ENCODE measurements at regions not wholly inside any gene's neighbourhood (a gene's known extent, or its start where the extent isn't known, plus 50 kb on each side); places are given as distances from the start of the nearest gene placed in this dataset.

DNA sequence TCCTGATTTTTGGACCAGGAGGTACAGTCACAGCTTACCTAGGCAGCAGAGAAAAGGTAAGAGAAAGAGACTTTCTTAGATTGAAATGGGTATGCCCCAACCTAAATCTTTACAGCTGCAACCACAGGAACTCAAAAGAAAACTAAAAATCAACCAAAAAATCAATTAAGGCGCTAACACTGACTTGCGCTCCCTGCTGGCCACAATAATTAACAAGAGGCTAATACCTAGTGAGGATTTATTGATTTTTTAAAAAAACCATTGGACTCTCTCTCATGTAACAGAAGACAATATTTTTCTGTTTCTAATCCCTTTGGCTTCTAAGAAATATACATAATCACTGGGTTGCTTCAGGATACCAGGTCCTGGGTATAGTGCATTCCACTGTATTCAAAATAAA is 153.9 kb upstream of the TENM3 start:
- Histone ChIP-seq H3K27ac (ENCODE audit: low read depth in 2 of 2, low read length in 2 of 2) (no peak overlapping the region), H3K9me3 (ENCODE audit: control insufficient read depth in 2 of 3, insufficient read depth in 1 of 3, low read length in 3 of 3) (no peaks in the 10 kb centered on the region), H3K4me1 (ENCODE audit: control insufficient read depth in 2 of 3, insufficient read depth in 2 of 3, low read depth in 1 of 3, low read length in 3 of 3) (no peaks in the 10 kb centered on the region), H3K9ac (ENCODE audit: low read length in 3 of 3) (no peak overlapping the region), H3K27me3 (ENCODE audit: control insufficient read depth, insufficient read depth, low read length) (no peaks in the 10 kb centered on the region), H3K4me3 (ENCODE audit: low read length in 3 of 3) (no peak overlapping the region), H3K36me3 (ENCODE audit: control insufficient read depth in 2 of 3, insufficient read depth in 3 of 3, low read length in 3 of 3) (no peaks in the 10 kb centered on the region)
- no peak for DNase-seq
- intact Hi-C loops (cut with DNase I): no loop called here
- TF ChIP-seq, protein P1, sequence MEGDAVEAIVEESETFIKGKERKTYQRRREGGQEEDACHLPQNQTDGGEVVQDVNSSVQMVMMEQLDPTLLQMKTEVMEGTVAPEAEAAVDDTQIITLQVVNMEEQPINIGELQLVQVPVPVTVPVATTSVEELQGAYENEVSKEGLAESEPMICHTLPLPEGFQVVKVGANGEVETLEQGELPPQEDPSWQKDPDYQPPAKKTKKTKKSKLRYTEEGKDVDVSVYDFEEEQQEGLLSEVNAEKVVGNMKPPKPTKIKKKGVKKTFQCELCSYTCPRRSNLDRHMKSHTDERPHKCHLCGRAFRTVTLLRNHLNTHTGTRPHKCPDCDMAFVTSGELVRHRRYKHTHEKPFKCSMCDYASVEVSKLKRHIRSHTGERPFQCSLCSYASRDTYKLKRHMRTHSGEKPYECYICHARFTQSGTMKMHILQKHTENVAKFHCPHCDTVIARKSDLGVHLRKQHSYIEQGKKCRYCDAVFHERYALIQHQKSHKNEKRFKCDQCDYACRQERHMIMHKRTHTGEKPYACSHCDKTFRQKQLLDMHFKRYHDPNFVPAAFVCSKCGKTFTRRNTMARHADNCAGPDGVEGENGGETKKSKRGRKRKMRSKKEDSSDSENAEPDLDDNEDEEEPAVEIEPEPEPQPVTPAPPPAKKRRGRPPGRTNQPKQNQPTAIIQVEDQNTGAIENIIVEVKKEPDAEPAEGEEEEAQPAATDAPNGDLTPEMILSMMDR (IDR thresholded peaks at IDR 0.05; ENCODE audit: borderline replicate concordance, extremely low read depth, insufficient read depth): no peak
- FAIRE-seq: no peak

DNA sequence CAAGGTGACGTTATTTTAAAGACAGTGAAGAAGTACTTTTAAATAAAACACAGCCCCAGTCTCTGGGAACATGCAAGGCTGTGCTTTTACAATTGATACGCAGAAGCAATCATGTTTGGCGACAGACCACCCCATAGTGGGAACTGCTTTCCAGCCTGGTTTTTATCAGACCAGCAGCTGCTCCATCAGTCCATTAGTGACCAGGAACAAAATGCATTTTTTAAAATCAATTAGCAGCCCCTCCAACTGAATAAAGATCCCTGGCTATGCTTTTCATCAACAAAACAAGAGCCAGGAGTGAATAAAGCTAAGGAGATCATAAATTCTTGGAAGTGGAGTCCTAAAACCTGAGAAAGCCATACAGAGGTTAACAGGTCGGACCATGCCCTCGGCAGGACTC is 153.0 kb upstream of the TENM3 start:
- no peak overlapping the region for H3K27ac ChIP-seq (ENCODE audit: low read depth in 2 of 2, low read length in 2 of 2)
- intact Hi-C loops (cut with DNase I): no loop called here
- H3K4me1 ChIP-seq (ENCODE audit: control insufficient read depth in 2 of 3, insufficient read depth in 2 of 3, low read depth in 1 of 3, low read length in 3 of 3): no peaks in the 10 kb centered on the region
- DNase-seq (no peak), FAIRE-seq (no peak)
- no peaks in the 10 kb centered on the region for H3K27me3 ChIP-seq (ENCODE audit: control insufficient read depth, insufficient read depth, low read length)
- no peak overlapping the region for H3K9ac ChIP-seq (ENCODE audit: low read length in 3 of 3)
- no peaks in the 10 kb centered on the region for H3K36me3 ChIP-seq (ENCODE audit: control insufficient read depth in 2 of 3, insufficient read depth in 3 of 3, low read length in 3 of 3)
- H3K4me3 ChIP-seq (ENCODE audit: low read length in 3 of 3): no peak overlapping the region
- TF ChIP-seq, protein P1 (IDR thresholded peaks at IDR 0.05; ENCODE audit: borderline replicate concordance, extremely low read depth, insufficient read depth): no peak
- no peaks in the 10 kb centered on the region for H3K9me3 ChIP-seq (ENCODE audit: control insufficient read depth in 2 of 3, insufficient read depth in 1 of 3, low read length in 3 of 3)

DNA sequence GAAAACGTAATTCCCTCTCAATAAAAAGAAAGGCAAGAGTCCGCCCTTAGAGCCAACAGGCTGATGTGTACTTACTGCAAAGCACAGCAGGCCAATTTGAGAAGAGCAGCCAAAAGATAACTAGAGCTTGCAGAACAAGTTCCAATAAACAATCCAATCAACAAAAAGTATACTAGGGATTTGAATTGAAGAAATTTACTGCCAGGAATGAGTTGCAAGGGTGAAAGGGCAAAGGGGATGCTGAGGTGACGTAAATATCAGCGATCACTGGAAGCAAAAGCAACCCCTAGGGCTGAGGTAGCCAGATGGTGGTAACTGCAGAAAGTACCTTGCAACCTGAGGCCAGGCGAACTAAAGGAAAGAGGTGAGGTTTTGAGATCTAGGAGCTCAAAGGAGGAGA is 152.1 kb upstream of the TENM3 start:
- Histone ChIP-seq H3K9me3 (ENCODE audit: control insufficient read depth in 2 of 3, insufficient read depth in 1 of 3, low read length in 3 of 3) (no peaks in the 10 kb centered on the region), H3K9ac (ENCODE audit: low read length in 3 of 3) (no peak overlapping the region), H3K27me3 (ENCODE audit: control insufficient read depth, insufficient read depth, low read length) (no peaks in the 10 kb centered on the region), H3K27ac (ENCODE audit: low read depth in 2 of 2, low read length in 2 of 2) (no peak overlapping the region), H3K4me3 (ENCODE audit: low read length in 3 of 3) (no peak overlapping the region), H3K36me3 (ENCODE audit: control insufficient read depth in 2 of 3, insufficient read depth in 3 of 3, low read length in 3 of 3) (no peaks in the 10 kb centered on the region), H3K4me1 (ENCODE audit: control insufficient read depth in 2 of 3, insufficient read depth in 2 of 3, low read depth in 1 of 3, low read length in 3 of 3) (no peaks in the 10 kb centered on the region)
- DNase-seq (no peak), FAIRE-seq (no peak)
- intact Hi-C loops (cut with DNase I): no loop called here
- TF ChIP-seq, protein P1 (IDR thresholded peaks at IDR 0.05; ENCODE audit: borderline replicate concordance, extremely low read depth, insufficient read depth): no peak

DNA sequence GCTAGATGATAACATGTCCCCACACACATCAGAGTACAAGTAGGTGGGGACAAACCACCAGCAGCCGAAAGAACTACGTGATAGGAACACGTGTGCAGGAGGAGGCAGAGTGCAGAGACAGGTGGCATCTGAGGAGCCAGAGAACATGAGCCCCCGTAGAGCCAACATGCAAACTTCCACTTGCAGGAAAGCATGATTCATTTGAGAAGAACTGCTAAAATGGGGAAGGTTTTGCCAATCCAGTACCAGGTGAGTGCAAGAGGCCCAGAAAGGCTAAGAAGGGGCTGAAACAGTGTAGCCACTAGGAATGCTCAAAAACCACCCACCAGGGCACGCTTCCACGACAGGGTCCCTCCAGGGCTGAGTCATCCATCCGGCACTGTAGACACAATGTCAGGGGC is 149.8 kb upstream of the TENM3 start:
- no peak overlapping the region for H3K27ac ChIP-seq (ENCODE audit: low read depth in 2 of 2, low read length in 2 of 2)
- no peaks in the 10 kb centered on the region for H3K4me1 ChIP-seq (ENCODE audit: control insufficient read depth in 2 of 3, insufficient read depth in 2 of 3, low read depth in 1 of 3, low read length in 3 of 3)
- no peak overlapping the region for H3K4me3 ChIP-seq (ENCODE audit: low read length in 3 of 3)
- no peak overlapping the region for H3K9ac ChIP-seq (ENCODE audit: low read length in 3 of 3)
- H3K27me3 ChIP-seq (ENCODE audit: control insufficient read depth, insufficient read depth, low read length): no peaks in the 10 kb centered on the region
- FAIRE-seq: no peak
- TF ChIP-seq, protein P1 (IDR thresholded peaks at IDR 0.05; ENCODE audit: borderline replicate concordance, extremely low read depth, insufficient read depth): no peak
- H3K36me3 ChIP-seq (ENCODE audit: control insufficient read depth in 2 of 3, insufficient read depth in 3 of 3, low read length in 3 of 3): no peaks in the 10 kb centered on the region
- intact Hi-C loops (cut with DNase I): no loop called here
- DNase-seq: no peak
- peaks cover 0 to 4% (median 0%) of the 10 kb centered on the region in 3 donors for H3K9me3 ChIP-seq (ENCODE audit: control insufficient read depth in 2 of 3, insufficient read depth in 1 of 3, low read length in 3 of 3)

Measured in kidney (tissue), 13 donors.